NCI-H2227 (cell line): ENCODE measurements at regions not wholly inside any gene's neighbourhood (a gene's known extent, or its start where the extent isn't known, plus 50 kb on each side); places are given as distances from the start of the nearest gene placed in this dataset.
"Not testable (repeated sequence)": the region's sequence is repeated elsewhere in the genome, so short reads cannot be mapped to it uniquely, and the experiment has no call there.

ENCODE experiments used
- DNase-seq: peaks from one replicate; lab custom pipeline; 2025; ENCODE audit not compliant: unreplicated experiment; lab: John Stamatoyannopoulos, UW

DNA sequence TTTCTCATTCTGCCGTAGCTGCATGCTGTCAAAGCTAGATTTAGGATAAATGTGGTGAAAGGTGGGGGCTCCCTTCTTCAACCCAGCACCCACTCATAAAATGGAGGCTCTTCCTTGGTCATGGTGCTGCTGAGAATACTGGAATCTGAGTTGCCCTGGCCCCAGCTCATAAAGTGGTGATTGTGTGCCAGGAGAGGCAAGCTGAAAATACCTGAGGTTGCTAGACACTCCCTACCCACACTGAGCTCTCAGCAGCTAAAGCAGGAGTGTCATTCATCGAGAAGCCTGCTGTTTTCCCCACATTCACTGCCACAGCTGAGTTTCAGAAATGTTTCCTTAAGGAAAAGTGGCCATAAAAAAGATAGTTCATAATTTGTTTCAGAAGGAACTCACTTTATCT lies 297.1 kb upstream of the RBMS1 start:
- DNase-seq: no peak

DNA sequence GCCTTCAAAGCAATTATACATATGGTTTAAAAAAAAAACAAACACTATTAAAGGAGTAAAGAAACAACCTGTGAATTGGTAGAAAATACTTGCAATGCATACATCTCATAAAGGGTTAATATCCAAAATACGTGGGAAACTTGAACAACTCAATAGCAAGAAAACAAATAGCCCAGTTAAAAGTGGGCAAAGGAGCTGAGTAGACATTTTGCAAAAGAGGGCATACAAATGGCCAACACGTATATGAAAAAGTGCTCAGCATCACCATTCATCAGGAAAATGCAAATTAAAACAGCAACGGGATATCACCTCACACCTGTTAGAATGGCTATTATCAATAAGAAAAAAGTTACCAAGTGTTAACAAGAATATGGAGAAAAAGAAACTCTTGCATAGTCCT lies 298.3 kb upstream of the RBMS1 start:
- no peak for DNase-seq

DNA sequence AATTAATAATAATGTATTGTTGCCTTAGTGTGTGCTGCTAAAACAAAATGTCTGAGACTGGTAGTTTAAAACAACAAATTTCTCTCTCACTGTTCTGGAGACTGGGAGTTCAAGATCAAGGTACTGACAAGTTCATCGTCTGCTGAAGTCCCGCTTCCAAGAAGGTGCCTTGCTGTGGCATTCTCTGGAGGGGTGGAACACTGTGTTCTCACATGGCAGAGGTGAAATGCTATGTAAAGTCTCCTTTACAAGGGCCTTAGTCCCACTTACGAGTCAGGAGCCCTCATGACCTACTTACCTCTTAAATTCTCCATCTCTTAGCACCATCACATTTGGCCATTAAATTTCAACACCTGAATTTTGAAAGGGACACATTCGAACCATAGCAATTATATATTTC lies 299.2 kb upstream of the RBMS1 start:
- DNase-seq: no peak

DNA sequence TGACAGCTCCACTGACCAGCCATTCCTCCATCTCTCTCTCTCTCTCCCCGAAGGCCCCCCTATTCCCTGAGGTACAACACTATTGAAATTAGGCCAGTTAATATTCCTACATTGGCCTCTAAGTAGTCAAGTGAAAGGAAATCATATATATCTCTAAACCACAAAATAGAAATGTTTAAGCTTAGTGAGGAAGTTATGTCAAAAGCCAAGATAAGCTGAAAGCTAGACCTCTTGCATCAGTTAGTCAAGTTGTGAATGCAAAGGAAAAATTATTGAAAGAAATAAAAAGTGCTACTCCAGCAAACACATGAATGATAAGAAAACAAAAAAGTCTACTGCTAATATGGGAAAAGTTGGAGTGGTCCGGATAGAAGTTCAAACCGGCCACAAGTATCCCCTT lies 301.3 kb upstream of the RBMS1 start:
- DNase-seq: no peak

DNA sequence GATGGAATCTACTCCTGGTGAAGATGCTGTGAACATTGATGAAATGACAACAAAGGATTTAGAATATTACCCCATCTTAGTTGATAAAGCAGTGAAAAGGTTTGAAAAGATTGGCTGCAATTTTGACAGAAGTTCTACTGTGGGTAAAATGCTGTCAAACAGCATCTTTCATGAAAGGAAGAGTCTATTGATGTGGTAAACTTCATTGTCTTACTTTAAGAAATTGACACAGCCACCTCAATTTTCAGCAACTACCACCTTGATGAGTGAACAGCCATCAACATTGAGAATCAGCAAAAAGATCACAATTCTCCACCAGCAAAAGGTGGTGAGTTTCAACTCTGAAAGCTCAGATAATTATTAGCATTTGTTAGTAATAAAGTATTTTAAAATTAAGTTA lies 310.3 kb upstream of the RBMS1 start:
- no peak for DNase-seq

DNA sequence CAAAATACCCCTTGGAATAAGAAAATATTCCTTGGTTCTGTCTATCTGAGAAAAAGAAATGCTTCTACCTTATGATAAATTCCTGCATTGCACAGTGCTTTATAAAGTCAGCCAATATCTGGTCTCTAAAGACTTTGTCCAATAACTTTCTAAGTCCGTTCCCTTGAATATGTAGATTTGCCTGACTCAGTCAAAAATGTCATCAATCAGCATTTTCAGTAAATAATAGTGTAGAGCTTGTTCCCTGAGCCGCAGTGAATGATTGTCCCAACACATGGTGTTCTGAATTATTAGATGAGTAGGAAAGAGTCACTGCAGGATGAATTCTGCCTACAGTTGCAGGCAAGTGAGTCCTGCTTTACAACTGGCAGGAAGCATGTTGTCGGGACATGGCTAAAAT lies 316.8 kb upstream of the RBMS1 start:
- no peak for DNase-seq

DNA sequence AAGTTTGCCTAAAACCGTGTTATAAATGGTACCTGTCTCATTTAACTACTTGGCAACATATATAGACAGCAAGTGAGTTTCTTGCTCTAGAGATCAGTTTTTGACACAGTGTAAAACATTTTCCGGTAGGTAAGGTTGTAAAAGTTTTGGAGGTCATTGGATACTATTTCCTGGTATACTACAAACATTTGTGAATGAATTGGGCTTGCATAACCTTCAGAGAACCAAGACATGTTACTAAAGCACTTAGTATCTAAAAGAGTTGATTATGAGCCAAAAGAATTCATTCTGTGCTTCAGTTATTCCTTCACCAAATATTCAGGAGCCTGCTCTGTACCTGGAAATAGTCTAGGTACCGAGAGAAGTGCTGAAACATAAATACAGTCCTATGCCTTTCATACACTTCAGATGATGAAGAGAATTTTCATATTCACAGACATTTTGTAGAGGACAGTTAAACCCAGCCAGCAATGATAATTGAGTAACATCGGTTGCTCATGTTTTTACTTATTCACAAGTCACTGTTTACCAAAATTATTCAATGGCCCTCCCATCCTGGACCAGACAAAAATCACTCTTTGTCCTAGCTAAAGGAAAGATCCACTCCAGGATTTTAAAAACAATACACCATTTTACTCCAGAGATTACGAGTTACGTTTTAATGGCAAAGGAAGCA lies 319.4 kb upstream of the RBMS1 start:
- DNase-seq: no peak

DNA sequence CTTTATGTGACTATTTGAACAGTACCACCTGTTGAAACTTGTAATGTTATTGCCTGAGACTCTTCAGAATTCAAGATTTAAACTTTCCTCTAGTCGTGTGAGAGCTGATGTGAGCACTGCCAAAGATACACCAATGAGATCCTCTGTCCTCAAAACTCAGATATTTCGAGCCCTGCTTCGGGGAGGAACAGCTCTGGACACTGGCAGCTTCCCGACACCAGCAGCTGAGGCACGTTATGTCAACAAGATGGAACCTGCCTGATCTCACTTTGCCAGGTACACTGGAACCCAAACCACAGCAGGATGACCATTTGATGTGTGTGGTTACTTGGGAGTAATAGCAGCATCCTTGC lies 319.9 kb upstream of the RBMS1 start:
- DNase-seq: no peak

DNA sequence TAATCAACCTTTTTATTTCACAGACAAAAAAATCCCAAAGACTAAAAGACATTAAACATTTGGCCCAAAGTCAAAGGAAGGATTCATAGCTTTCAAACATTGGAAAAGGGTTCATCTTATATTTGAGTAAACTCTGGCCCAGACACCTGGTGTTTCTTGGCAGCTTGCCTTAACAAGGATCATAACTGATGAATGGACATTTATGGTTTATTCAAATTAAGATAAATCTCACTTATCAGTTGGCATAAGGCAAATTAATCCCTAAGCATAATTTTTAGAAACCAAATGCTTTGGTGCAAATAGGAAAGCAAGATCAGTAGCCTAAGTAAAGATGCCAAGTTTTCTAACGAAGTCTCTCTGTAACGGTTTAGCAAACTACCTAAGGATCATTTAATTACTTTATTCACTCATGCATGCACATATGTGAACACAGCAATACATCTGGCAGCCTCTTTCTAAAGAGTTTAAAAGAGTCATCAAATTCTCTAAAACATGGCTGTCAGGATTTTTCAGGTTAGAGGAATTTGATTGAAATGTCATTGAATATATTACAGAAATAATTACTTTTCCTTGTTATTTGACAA lies 323.4 kb upstream of the RBMS1 start:
- no peak for DNase-seq

DNA sequence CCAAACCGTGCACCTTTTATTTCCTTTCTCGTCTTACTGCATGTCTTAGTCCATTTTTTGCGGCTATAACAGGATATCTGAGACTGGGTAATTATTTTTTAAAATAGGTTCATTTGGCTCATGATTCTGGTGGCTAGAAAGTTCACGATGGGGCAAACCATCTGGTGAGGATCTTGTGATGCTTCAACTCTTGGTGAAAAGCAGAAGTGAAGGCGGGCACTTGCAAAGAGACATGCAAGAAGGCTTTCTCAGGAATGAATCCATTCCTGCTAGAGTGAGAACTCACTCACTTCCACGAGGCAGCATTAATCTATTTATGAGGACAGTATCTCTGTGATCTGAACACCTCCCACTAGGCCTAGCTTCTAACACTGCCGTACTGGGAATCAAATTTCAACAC lies 327.1 kb upstream of the RBMS1 start:
- DNase-seq: no peak

DNA sequence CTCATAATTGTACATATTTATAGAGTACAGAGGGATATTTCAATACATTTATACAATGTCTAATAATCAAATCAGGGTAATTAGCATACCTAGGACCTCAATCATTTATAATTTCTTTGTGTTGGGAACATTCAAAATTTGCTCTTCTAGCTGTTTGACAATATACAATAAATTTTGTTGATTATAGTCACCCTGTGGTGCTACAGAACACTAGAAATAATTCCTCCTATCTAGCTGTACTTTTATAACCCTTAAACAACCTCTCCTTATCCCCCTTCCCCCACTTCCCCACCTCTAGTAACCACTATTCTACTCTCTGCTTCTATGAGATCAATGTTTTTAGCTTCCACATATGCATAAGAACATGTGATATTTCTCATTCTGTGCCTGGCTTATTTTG lies 328.4 kb upstream of the RBMS1 start:
- DNase-seq: no peak

DNA sequence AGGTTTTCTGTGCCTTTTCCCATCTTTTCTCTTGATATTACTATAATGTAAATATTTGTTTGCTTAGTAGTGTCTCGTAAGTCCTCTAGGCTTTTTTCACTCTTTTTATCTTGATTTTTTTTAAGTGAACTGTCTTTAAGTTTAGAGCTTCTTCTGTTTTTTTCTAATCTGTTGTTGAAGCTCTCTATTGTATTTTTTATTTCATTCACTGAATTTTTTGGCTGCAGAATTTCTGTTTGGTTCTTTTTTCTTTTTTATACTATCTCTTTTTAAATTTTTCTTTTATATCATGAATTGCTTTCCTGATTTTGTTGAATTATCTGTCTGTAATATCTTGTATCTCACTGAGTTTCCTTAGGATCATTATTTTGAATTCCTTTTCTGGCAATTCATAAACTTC lies 331.8 kb upstream of the RBMS1 start:
- no peak for DNase-seq

DNA sequence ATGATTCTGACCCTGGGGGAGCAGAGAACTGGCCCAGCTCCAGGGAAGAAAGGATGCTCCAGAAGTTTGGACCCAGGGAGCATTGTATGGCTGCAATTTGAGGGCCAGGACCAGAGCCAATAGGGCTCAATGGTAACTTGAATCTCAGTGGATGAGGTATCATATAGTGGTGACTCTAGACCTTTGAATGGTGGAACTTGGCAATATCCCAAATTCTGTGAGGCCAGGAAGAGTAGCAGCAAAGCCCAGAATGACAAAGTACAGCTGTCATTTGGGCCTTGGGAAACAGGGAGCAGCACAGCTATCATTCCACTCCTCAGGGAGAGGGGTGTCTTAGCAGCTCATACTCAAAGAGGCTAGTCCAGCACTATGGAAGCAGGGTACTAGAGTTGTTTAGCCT lies 332.9 kb upstream of the RBMS1 start:
- DNase-seq: no peak

DNA sequence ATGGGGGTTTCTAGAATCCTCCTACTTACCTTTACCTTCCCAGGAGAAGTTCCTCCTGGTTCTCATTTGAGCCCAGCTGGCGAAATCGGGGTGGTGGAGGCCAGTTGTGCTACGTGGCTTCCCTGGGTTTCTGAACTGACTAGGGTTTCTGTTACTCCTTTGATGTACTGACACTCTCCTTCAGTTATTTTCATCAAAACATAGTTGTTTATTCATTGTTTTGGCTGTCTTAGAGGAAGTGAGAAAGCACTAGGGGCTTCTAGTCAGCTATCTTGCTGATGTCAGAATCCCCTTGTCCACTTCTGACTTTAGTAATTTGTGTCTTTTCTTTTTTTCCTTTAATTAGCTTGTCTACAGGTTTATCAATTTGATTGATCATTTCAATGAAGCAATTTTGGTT lies 332.2 kb upstream of the TANK start:
- DNase-seq: no peak

DNA sequence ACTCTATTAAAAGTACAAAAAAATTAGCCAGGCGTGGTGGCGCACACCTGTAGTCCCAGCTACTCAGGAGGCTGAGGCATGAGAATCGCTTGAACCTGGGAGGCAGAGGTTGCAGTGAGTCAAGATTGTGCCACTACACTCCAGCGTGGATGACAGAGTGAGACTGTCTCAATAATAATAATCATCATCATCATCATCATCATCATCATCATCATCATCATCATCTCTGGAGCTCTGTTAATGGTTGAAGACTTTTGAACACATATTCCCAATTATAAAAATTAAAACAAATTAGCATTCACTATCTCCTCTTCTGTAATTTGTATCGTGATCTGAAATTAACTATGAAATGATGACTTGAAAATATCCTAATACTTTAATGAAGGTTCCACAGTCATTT lies 327.8 kb upstream of the TANK start:
- not testable (repeated sequence) for DNase-seq

DNA sequence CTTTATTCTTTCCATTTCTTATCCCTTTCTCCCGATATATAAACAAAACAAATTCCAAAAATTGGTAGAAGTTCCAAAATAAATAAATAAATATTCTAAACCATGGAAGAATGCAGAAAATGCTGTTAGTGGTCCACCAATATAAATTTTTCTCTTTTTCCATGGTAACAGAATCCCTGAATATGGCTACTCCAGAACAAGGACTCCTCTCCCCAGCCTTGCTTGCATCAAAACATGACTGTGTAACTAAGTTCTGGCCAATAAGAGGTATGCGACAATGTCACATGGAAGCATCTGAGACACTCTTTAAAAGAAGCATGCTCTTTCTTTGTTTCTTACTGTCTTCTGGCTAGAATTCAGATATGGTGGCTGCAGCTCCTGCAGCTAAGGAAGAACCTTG lies 325.1 kb upstream of the TANK start:
- DNase-seq: no peak

DNA sequence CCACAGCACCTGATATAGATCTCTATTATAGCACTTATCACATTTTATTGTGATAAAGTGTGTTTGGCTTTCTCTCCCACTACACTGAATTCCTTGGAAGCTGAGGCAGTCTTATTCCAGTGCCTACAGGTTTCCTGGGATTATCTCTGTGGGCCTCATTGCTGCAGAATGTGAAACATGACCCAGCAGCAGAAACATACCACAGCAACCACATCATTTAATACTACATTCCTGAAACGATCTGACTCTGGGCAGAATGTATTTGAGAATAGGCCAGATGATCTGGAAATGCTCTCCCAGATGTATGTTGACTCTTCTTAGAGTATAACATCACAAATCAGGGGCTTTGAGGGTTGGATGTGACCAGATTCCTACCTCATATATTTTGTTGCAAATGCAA lies 323.5 kb upstream of the TANK start:
- DNase-seq: no peak

DNA sequence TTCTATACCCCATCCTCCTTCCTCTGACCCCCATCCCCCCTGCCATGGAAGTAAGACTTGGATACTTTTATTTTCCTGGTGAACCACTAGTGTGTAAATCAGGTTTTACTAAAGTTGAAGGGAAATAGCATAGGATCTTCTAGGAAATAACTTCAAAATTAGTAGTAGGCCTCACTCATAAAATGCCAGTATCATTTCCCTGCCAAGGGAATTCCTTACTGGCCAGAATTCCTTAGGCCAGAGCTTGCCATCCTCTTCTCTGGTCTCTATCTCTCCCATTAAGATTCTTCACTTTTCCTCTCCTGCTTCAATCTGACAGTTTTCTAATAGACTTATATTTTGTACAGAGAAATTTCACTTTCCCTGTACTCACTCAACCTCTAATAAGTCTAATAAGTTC lies 322.8 kb upstream of the TANK start:
- DNase-seq: no peak

DNA sequence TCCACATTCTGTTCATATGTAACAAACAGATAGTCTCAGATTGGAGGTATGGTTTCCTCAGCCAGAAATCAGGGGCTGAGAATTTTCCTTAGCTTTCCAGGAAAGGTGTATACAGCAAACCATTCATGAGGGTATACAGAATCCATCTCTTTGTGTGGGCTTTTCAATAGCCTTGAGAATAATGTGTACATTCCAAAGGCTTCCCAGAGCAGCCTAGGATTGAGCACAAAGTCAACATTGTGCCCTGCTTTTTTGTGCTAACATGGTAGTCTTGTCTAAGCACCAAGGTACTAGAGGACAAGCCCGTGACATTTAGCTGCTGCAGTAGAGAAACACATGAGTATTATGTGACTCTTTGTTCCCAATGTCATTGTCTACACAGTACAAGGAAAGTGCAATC lies 322.1 kb upstream of the TANK start:
- DNase-seq: no peak

DNA sequence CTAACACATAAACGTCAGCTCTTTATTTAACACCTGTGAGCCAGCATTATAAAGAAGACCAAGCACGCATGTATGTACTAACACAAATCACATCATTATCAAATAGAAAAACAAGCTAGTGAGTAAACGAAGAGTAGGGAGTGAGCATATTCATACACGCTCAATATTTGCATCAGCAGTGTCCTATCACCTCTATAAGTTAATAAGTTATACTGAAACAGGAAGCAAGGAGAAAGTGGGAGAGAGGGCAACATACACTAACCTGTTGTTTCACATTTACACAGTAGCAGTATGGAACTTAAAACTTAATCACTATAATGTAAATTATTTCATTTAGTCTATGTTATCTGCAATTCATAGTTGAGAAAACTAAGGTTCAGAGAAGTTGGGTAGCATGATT lies 321.5 kb upstream of the TANK start:
- DNase-seq: no peak

DNA sequence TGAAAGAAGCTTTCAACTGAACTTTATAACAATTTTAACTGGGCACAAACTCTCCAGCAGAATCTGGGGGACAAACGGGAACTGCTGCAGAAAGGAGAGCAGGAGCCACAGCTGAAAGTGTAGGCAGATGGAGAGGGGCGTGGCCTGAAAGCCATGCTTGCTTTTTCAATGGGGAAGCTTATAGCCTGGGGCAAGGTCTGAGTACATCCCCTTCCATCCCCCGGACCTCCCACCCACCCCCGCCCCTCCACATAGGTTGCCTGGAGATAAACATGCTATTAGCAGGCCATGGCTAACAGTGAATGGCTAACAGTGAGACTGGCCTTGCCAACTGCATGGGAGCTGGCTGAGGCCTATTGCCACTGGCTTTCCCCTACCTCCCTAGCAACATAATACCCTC lies 317.9 kb upstream of the TANK start:
- DNase-seq: no peak

DNA sequence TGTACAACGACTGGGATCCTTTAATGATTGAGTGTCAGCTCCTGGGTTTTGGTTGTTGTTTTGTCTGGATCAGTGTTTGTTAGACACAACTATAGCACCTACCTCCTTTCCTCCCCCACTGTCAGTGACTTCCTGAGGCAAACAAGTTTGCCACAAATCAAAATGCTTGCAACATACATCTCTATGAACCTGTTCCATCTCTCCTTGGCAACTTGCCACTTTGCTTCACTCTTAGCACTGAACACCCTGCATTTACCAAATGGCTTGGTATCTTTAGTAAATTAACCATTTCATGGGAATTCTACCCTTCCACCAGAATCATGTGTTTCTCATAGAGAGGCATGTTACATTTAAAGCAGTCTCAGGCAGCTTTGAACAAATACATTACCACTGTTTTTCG lies 301.1 kb upstream of the TANK start:
- DNase-seq: peak; percentile 34

DNA sequence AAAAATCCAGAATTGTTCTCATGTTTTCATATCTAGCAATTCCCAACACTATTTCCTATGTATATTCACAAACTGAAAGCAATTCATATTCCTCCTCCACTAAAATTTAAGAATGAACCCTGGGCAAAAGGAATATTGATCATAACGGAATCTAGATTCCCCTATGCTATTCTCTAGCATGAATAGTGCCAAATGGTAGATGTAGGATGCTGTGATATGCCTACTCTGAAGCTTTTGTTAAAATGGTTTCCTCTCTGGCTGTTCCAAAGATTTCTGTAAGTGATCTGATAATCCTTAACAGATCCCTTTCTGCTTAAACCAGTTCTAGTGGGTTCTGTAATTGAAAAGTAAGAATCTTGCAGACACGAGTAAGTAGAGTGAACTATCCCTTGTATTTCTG lies 298.0 kb upstream of the TANK start:
- DNase-seq: no peak

DNA sequence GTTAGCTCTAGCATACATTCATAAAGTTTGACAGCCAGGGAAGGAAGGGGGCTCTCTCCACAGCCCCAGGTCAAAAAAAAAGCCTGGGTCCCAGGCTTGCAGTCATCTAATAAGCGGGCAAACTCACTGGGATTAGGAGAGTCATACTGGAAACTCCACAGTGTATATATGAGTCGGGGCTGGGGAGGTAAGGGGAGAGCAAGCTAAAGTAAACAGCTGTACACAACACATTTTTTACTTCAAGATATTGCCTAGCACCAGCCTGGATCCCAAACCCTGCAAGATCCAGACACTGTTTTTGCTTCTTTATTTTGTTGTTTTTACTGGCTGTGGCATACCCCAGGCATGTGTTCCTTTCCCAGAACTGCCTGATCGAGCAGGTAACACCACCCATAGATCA lies 291.3 kb upstream of the TANK start:
- no peak for DNase-seq
